Fibroblast of upper back skin (primary cell): ENCODE measurements at regions not wholly inside any gene's neighbourhood (a gene's known extent, or its start where the extent isn't known, plus 50 kb on each side); places are given as distances from the start of the nearest gene placed in this dataset.

ENCODE experiments used
- DNase-seq: peaks from one replicate; pipeline ENCODE4 v3.0.0-alpha.2; 2013

GRCh38 chr1:95437781-95438180, 203.8 kb downstream of the RWDD3 start:
- no peak for DNase-seq

GRCh38 chr1:95438218-95438948, 204.4 kb downstream of the RWDD3 start:
- no peak for DNase-seq

- no peak for DNase-seq
Observed at GRCh38 chr1:95440511-95440910, 206.5 kb downstream of the RWDD3 start.

GRCh38 chr1:95449516-95449915, 215.5 kb downstream of the RWDD3 start:
- DNase-seq, result no peak

- DNase-seq, result no peak
Observed at GRCh38 chr1:95451054-95451453, 217.0 kb downstream of the RWDD3 start.

GRCh38 chr1:95451904-95452303, 217.9 kb downstream of the RWDD3 start:
- DNase-seq, result no peak

GRCh38 chr1:95453053-95453452, 219.0 kb downstream of the RWDD3 start:
- no peak for DNase-seq

GRCh38 chr1:95467036-95467435, 233.0 kb downstream of the RWDD3 start:
- DNase-seq, result no peak

- no peak for DNase-seq
Observed at GRCh38 chr1:95475686-95476457, 241.9 kb downstream of the RWDD3 start.

GRCh38 chr1:95496307-95496706, 262.3 kb downstream of the RWDD3 start:
- DNase-seq, result no peak

GRCh38 chr1:95496773-95497172, 262.8 kb downstream of the RWDD3 start:
- no peak for DNase-seq

- no peak for DNase-seq
Observed at GRCh38 chr1:95497566-95497965, 263.6 kb downstream of the RWDD3 start.

GRCh38 chr1:95503278-95504030, 269.4 kb downstream of the RWDD3 start:
- DNase-seq, result no peak

GRCh38 chr1:95504321-95504720, 270.3 kb downstream of the RWDD3 start:
- no peak for DNase-seq

GRCh38 chr1:95506736-95507414, 272.9 kb downstream of the RWDD3 start:
- DNase-seq, result no peak

GRCh38 chr1:95509989-95510388, 276.0 kb downstream of the RWDD3 start:
- DNase-seq, result no peak

GRCh38 chr1:95512925-95513324, 278.9 kb downstream of the RWDD3 start:
- no peak for DNase-seq

GRCh38 chr1:95517506-95517905, 283.5 kb downstream of the RWDD3 start:
- no peak for DNase-seq

GRCh38 chr1:95518310-95518709, 284.3 kb downstream of the RWDD3 start:
- no peak for DNase-seq

GRCh38 chr1:95520390-95520789, 286.4 kb downstream of the RWDD3 start:
- no peak for DNase-seq

GRCh38 chr1:95532335-95532734, 298.3 kb downstream of the RWDD3 start:
- no peak for DNase-seq

- no peak for DNase-seq
Observed at GRCh38 chr1:95534985-95535384, 301.0 kb downstream of the RWDD3 start.

- DNase-seq, result no peak
Observed at GRCh38 chr1:95535614-95536013, 301.6 kb downstream of the RWDD3 start.
